Superior temporal gyrus (tissue), 1 donor: ENCODE measurements at regions not wholly inside any gene's neighbourhood (a gene's known extent, or its start where the extent isn't known, plus 50 kb on each side); places are given as distances from the start of the nearest gene placed in this dataset.

ENCODE experiments used
- DNase-seq: peaks from one replicate; pipeline ENCODE4 v3.0.0-alpha.2; 2016; ENCODE audit errors: extremely low spot score

DNA sequence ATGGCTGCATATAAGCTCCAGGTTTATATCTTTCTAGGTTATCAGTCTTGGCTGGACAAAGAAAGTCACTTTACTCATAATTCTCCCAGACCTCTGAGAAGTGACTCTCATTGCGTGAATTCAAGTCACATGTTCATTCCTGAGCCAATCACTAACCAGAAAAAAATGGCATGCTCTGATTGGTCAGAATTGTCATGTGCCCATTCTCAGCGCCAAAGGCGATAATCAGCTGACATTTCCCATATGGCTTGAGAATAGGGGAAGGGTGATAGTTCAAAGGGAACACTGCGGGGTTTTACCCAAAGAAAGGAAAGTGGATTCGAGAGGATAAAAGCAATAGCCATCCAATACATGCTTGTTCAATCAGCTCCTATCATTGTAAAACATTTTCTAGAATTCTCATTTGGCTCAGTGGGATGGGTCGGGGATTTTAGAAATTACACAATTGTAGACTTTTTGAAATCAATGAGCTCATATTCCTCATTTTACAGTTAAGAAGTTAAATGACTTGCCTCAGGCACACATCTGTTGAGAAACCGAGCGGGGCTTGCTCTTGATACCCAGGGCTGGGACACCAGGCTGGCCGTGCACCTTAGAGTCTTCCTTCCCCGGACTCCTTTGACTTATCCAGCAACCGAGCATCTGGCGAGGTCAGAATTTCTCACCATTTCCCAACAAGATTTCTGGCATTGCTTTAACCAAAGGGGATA lies 454.0 kb upstream of the TBX3 start:
- DNase-seq: no peak

DNA sequence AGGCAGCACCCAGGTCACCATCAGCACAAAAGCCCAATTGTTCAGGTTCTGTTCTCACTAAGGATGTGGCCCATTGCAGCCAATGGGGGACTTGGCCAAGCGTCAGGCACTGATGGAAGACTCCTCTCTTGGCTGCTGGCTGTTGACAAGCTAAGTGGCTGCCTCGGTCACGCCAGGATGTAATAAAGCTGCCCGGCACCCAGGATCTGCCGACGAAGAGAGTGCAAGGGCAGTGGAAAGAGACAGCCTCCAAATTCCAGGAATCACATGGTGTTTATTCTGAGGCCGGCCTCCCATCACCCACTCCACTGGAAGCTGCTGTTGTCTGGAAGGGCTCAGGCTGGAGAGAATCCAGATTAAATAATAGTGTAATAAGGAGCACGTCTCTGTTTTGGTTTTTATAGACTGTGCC lies 451.8 kb upstream of the TBX3 start:
- DNase-seq: peak; percentile 74

DNA sequence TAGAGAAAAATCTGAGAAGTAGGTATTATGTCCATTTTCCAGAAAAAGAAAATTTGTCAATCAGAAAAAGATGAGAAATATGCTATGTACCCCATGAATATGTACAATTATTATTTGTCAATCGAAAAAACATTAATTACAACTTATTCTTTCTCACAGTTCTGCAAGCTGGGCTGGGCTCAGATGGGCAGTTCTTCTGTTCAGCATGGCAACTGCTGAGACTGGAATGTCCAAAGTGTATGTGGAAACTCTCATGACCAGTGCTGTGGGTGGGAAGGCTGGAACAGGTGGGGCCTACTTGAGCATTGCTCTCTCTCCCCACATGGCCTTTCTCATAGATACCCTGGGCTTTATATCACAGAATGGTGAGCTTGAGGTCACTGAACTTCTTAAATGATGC lies 450.3 kb upstream of the TBX3 start:
- no peak for DNase-seq

DNA sequence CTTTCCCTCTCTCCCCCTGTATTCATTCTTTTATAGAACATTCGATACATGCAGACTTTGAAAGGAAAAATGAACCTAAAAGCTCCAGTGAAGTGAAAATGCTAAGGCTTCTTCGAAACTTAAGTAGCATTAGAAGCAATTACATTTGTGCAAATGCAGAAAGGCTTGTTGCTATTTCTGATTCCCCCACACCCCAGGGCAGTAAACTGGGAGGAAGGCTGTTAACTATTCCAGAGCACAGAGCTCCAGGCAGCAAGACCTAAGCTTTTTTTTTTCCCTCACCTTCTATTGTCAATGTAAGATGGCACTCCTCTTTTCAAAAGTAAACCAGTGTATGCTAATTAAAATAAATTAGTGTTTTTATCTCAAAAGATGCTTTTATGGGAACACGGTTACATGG lies 448.9 kb upstream of the TBX3 start:
- DNase-seq: no peak

DNA sequence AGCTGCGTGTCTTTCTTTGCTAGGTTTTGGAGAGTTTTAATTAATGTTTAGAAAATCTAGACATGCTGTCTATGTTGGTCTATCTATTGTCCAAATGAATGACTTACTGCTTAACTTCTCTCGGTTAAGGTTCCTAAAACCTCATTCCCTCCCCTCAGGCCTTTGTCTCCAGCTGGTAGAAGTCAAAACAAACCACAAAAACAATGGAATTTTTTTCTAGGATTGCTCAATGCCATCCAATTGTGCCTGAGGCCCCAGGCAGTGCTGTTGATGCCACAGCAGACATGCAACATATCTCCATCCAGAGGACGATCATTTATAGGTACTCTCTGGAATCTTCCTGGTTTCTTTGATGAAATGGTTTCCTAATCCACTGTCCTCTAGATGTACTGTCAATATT lies 448.2 kb upstream of the TBX3 start:
- DNase-seq: no peak

DNA sequence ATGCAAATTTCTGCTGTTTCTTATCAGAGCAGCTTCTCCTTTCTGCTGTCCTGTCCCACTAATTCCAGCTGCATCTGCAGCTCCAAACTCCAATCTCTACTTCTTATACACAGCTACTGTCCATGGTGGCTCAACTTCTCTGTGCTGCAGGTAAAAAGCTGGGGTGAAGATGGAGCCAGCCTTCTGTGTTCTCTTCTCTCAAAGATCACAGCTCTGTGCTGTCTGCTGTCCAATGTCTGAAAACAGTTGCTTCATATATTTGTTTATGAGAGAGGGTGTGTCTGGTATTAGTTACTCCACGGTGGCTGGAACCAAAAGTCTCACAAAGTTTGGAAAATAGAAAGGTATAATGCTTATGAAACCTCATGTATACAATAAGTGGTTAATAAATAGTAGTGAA lies 445.8 kb upstream of the TBX3 start:
- no peak for DNase-seq

DNA sequence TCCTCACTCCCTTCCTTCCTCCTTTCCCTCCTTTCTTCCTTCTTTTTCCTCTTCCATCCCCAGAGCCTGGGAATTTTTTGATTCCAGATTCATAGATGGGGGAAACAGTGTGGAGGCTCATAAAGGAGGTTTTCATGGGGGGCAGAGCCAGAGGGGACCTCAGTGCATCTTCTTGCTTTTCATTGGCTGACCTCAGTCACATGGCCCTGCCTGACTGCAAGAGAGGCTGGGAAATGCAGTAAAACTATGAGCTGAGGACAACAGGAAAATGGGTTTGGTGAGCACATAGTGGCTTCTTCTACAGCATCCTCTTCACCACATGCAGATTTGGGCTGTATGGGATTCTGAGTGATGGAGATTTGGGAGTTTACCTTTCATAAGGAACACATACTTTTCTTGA lies 437.1 kb upstream of the TBX3 start:
- DNase-seq: no peak

DNA sequence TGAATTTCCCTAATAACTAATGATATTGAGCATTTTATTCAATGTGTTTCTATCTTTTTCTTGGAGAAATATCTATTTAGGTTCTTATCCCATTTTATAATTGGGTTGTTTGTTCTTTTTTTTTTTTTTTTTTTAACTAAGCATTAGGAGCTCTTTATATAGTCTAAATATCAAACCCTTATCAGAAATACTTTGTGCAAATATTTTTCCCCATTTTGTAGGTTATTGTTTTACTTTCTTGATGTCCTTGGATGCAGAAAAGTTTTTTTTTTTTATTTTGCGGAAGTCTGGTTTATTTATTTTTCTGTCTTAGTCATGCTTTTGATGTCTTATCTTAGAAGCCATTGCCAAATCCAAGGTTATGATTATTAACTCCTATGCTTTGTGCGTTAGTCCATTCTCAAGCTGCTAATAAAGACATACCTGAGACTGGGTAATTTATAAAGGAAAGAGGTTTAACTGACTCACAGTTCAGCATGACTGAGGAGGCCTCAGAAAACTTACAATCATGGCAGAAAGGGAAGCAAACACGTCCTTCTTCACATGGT lies 434.3 kb upstream of the TBX3 start:
- no peak for DNase-seq

DNA sequence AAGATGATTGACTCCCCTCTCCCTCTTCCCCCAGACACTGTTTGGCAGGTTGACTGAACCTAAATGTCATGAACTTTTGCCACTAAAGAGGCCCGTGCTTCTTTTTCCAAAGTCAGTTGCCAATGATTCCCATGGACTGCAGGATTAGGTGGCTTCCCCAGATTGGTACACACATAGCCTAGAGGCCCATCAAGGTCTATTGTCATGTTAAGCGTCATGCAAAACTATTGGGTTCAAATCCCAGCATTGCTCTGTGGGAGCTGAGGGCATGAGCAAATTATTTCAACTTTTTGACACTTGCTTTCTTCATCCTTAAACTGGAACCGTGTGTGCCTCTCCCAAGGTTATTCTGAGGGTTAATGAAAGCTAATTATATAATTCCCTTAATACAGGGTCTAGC lies 430.2 kb upstream of the TBX3 start:
- DNase-seq: no peak

DNA sequence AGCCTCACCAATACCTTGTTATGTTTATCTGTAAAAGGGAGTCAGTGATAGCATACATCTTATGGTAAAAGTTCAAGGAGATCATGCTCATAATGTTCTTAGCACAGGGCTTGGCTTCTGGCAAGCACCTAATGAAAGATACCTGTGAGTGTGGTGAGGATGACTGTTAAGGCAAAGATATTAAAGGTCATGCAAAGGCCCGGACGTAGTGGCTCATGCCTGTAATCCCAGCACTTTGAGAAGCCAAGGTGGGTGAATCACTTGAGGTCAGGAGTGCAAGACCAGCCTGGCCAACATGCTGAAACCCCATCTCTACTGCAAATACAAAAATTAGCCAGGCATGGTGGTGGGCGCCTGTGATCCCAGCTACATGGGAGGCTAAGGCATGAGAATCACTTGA lies 425.9 kb upstream of the TBX3 start:
- DNase-seq: no peak

DNA sequence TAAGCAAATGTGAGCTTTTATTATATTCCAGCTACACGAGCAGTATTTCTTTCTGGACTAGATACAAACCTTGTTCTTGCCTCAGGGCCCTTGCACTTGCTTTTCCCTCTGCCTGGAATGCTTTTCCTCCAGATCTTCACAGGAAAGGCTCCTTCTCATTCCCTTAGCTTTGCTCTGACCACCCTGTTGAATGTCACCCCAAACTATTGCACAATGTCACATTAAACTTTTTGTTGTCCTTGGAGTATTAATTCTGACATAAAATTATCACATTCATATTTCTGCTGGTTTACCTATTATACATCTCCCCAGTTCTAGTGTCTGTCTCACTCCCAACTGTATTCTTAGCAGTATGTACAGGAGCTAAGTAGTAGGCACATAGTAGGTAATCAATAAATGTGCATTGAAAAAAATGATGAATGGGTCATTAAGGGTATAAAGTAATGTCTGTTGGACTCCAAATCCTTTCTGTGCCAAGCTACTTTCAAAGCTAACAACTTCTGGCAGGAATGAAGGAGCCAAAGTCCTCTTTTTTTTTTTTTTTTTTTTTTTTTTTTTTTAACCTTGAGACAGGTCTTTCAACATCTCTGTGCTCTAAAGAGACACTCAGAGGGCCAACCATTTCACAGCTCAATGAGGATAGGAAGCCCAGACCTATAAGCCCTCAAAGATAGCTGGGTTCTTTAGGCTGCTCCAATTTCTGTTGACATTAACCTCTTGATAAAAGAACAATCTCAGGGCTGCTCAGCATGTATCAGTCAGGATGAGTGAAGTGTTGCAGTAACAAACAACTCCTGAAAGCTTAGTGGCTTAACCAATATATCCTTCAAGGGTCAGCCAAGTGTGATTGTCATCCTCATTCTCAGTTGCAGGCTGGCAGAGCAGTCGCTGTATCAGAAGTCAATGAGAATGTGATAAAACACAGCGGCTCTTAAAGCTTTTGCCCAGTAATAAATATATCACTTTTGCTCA lies 424.4 kb upstream of the TBX3 start:
- DNase-seq: no peak

DNA sequence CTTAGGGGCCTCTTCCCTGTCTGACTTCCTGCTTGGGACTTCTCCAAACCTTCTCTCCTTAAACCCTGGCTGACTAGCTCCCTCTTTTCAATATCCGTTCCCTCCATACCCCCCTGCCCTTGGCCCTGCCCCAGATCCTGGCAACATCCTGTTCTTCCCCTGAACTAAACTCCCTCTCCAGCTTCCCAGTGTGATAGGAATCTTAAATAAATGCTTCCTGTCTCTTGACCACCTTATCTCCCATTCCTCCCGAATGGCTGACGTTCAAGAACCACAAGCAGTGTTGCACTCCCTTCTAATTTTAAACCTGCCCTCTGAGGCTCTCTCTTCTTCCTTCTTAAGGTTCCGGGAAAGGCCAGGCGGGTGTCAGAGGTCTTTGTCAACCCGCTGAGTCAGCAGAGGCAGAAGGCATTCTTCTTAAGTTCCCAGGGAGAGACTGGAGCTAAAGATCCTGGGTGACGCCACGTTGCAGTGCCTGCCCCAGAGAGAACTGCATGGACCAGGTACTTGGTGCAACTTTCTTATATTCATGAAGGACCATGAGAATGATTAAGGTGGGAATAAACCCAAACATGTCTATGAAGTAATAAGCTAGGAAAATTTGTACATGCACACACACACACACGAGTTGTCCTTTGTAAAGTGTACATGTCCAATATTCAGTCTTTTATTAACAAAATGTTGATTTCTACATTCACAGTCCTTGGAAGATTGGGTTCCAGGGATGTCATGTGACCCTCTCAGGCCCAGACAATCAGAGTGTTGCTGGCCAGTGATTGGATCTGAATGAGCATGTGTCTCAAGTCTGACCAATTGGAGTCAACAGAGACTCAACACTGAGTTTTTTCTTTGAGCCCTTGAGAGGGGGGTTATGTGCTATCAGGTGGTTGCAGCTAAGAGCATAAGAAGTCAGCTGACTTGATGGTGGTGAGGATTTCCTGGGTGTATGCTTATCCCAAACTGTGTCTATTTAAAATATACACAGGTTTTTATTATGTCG lies 420.2 kb upstream of the TBX3 start:
- no peak for DNase-seq

DNA sequence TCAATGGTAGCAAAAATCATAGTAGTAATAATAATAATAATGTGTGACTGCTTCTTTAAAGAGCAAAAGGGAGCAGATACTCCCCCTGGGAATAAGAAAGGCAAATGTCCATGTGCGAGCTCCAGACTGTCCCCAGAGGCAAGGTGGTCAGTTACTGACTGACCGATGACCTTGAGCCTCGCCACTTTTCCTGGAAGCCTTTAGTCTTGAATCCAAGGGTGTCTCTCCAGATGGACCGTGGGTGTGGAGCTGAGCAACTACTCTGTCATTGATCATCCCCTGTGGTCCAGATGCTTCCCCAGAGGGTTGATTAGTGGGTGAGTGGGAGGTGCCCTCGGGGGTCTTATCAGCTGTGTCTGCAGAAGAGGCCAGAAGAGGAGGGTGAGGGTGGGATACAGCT lies 418.5 kb upstream of the TBX3 start:
- no peak for DNase-seq

DNA sequence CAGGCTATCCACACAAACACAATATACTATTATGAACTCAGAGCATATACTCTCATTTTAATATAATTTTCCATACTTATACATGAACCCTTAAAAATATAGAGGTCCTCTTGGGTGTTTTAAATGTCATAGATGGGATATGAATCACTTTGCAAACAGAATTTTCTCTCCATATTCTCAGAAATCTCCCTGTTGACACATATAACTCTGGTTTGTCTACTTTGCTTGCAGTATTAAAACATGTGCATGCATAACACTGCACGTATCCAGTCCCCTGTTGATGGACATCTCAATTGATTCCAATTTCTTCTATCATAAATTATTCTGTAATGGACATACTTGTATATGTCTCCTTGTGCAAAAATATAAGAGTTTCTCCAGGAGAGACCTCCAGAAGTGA lies 417.5 kb upstream of the TBX3 start:
- DNase-seq: no peak

DNA sequence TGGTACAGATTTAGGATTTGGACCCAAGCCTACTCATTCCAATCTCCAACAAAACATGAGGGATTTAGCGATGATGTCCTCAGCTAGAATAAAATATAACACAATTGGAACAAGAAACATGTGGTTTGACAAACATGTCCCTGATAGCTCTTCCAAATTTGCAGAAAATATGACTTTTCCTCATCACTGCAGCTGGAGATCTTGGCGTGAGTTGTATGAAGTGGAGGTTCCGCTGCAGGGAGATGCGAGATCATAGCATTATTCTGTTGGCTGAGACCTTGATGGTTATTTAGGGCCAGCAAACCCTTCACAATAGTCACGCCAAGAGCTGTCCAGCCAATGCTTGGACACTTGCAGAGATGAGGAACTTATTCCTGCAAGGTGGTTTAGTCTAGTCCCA lies 413.4 kb upstream of the TBX3 start:
- no peak for DNase-seq

DNA sequence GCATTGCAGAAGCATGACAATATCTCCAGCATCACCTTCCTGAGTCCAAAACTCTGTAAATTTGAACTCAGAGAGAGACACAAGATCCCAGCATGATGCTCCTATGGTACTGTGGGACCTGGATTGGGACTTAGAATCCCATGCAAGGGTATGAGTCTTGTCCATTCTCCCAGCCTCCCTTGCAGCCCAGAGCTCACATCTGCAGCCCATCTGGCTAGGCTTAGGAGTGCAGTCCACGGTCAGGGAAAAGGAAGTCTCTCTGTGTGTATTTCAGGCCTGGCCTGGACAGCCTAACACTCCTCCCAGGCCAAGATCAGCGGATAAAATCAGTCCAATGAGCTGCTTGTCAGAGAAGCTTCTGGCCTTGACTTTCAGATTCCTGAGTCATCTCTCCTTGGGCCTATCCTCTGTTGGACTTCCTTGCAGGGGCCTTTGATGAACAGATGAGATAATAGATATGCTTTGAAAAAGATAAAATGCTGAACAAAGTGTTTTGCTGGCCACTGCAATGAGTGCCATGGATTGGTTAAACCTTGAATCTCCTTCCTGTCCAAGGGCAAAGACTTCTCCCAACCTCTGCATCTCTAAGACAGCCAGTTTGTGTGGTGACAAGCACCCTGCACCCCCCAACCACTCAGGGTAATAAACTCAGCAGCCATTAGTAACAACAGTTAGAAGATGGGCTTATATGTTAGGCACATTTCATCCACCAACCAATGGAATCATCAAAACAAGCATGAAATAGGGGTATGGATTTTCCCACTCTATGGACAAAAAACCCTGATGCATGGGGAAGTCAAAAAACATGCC lies 412.8 kb upstream of the TBX3 start:
- DNase-seq: no peak

DNA sequence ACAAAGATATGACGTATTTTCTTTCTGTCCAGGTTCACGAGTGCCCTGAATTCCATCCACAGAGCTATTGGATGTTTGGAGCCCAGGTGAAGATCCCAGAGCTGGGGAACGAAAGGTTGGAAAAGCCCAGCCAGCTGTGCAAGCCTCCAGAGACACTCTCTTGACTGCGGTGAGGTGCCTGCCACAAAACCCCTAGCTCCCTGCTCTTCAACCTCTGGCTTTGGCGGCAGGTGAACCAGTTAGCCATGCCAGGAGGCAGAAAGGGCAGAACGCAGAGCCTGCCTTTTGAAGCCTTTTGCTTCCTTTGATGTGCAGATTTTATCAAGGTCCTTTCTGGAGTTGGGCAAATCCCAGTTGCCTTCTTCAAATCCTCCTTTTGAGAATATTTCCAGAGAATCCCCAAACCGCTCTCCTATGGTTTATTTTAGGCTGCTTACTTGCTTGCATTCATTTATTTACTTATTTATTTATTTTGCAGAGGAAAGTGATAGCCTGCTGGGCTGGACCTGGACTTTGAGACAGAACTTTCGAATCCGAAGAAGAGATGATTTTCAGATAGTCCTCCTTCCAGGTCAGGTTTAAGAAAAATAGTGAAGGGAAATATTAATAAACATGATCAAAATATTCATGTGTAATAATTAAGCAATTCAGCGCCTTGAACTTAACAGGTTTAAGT lies 411.2 kb upstream of the TBX3 start:
- no peak for DNase-seq

DNA sequence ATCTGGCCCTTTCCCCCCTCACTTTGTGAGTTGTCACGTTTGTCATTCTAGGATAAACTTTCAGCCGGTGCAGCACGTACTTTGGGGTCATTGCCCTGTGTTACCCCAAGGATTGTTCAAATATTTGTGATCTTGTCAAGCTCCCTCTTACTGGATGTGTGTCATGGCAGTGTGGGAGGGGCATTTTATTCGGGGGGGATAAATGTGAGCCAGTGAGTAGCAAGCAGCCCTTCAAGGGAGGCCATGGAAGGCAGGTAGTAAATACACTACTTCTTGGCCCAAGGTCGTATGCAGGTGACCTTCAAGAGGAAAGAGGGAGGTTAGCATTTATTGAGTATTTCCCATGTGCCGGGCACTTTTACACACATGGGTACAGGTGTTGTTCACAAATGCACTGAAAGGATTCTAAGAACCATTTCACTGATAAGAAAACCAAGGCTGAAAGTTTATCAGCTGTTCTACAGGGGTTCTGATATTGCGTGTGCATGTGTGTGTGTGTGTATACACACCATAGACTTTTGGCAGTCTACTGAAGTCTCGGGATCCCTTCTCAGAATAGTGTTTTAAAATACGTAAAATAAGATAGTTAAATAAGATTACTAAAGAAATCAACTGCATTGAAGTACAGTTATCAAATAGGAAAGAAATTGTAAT lies 410.3 kb upstream of the TBX3 start:
- no peak for DNase-seq

DNA sequence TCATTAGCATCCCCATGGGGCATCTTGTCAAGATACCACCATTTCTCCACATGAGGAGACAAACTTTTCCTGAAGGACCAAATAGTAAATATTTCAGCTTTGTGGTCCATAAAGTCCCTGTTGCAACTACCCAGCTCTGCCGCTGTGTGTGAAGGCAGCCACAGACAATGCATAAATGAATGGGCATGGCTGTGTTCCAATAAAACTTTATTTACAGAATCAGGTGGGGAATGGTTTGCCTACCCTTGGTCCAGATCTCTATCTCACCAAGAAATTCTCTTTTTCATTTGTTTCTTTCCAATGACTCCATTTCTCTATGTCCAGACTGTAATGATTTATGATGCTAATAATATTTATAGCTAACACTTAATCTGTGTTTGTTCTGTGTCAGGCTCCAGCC lies 409.3 kb upstream of the TBX3 start:
- DNase-seq: no peak

DNA sequence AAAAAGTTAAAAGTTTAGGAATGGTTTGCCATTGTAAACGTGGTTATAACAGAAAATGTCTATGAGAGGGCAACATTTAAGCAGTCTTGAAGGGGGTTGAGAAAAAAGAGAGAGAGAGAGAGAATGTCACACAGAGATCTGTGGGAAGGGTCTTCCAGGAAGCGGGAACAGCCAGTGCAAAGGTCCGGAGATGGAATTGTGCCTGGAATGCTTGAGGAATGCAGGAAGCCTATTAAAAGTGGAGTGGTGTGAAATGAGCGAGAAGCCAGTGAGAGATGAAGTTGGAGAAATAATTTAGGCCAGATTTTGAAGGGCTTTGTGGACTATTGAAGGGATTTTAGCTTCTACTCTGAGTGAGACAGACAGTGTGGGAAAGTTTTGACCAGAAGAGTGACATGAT lies 406.8 kb upstream of the TBX3 start:
- no peak for DNase-seq
